NT2/D1 (cell line): ENCODE measurements at regions not wholly inside any gene's neighbourhood (a gene's known extent, or its start where the extent isn't known, plus 50 kb on each side); places are given as distances from the start of the nearest gene placed in this dataset.

Experiments
- SUZ12 ChIP-seq: IDR thresholded peaks from 2 replicates; pipeline ENCODE4 v1.6.1; 2011; ENCODE audit not compliant: insufficient read length, insufficient read depth; ENCODE audit errors: extremely low read depth
- YY1 ChIP-seq: IDR thresholded peaks from 2 replicates; pipeline ENCODE4 v1.6.1; 2011; ENCODE audit not compliant: insufficient read length, insufficient read depth
- ZNF274 ChIP-seq: IDR thresholded peaks from 2 replicates; pipeline ENCODE4 v1.6.1; 2011; ENCODE audit warnings: mild to moderate bottlenecking, low read depth, low read length

DNA sequence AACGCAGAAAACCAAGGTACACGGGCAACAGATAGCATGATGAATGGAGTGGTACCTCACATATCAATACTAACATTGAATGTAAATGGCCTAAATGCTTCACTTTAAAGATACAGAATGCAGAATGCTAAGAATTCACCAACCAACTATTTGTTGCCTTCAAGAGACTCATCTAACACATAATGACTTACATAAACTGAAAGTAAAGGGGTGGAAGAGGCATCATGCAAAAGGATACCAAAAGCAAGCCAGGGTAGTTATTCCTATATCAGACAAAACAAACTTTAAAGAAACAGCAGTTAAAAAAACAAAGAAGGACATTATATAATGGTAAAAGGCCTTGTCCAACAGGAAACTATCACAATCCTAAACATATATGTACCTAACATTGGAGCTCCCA, 137.1 kb upstream of the APP start:
- TF ChIP-seq YY1, result no peak
- TF ChIP-seq ZNF274, result no peak
- no peak for TF ChIP-seq SUZ12
